SK-N-DZ (cell line): ENCODE measurements at regions not wholly inside any gene's neighbourhood (a gene's known extent, or its start where the extent isn't known, plus 50 kb on each side); places are given as distances from the start of the nearest gene placed in this dataset.
A peak's percentile ranks its signal among the peaks of the same experiment; 100 is the strongest.
"Not testable (repeated sequence)": the region's sequence is repeated elsewhere in the genome, so short reads cannot be mapped to it uniquely, and the experiment has no call there.

Experiments used
- DNase-seq: peaks from one replicate; pipeline ENCODE4 v3.0.0-alpha.2; 2015; ENCODE audit warnings: low spot score

DNA sequence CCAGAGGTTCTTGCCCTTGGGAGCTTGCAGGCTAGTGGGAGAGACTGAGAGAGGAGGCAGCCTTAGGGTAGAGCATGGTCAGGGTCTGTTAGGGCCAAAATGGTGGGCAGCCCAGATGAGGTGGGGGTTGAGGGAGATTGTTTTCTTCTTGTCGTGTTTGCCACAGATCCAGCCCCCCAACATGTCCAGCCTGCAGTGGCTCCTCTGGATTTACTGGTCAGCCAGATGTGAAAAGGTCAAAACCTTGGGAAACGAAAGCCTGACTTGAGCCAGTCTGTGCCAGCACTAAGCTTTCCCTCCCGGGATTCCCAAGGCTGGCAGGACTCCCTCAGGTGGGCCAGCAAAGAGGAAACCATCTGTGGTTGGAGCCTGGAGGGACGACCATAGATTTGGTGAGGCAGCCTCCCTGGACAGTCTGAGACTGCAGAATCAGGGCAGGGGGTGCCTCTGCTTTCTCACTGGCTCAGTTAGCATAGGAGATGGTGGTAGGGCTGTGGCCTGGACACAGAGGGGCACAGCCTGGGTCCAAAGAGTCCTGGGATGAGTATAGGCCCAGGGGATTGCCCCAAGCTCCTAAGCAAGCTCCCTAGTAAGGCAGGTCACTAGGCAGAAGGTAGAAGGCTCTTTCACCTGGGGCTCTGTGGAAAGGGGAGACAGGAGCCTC, 51.2 kb upstream of the PRR23C start:
- DNase-seq, result no peak

DNA sequence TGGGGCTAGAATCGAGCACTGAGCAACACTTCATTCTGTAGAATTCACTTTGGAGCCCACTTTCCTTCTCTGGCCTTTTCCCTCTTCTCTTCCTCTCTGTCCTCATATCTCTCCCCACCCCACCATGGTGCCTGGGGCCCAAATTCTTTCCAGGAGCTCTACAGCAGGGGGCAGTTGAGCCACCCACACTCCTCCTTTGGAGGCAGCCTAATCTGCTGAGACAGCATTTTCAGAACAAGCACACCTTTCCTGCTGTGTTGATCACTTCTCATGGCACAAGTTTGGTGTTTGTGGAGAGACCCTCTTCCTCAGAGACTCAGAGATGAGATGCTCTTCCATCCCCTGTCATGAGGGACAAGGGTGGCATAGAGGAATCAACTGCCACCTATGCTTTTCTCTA, 52.0 kb upstream of the PRR23C start:
- DNase-seq, result no peak

DNA sequence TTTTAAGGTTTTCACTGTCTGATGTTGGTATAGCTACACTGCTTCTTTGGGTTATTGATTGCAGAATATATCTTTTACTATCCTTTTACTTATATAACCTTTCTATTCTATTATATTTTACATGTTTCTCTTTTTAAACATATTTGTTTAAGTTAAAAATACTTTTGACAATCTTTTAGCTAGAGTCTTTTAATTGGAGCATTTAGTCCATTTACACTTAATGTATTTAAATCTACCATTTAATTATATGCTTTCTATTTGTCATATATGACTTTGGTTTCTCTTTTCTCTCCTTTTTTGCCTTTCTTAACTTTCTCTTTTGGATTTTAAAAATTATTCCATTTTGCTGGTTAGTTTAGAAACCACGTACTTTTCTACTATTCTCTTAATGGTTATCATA, 53.7 kb upstream of the PRR23C start:
- DNase-seq, result no peak

DNA sequence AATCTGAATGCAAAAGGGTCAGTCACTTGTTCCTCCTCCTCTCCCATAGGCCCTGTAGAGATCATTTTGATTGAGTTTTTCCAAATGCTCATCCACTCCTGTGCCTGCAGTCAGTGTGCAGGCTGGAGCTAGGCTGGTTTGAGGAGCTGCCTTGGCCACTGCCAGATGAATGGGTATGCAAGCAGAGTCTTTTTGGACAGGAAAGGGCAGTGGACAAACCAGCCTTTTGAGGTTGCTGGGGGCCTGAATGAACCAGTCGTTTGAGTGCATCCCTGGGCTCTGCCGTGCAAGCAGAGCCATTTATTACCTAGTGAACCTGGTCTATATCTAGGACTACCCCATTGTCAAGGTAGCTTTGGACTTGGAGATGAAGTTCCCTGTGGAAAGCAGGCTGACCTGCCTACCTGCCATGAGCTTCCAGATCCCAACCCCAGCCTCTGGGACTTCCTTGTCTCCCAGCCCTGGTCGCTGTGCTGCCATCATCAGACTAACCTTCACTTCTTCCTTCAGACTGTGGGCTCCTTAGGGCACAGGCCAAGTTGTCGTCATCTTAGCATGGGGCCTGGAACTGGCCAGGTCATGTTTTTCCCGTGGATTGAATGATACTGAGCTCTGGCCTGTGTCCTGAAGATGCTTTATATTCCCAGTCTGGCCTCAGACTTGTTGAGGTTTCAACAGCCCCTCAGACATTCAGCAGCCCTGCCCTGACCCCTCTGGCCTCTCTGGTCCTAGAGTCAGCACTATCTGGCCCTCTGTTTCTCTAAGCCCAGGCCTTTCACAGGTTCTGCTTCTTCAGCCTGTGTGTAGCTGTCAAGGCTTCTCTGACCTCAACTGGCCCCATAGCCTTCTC, 55.5 kb upstream of the PRR23C start:
- DNase-seq, result no peak

DNA sequence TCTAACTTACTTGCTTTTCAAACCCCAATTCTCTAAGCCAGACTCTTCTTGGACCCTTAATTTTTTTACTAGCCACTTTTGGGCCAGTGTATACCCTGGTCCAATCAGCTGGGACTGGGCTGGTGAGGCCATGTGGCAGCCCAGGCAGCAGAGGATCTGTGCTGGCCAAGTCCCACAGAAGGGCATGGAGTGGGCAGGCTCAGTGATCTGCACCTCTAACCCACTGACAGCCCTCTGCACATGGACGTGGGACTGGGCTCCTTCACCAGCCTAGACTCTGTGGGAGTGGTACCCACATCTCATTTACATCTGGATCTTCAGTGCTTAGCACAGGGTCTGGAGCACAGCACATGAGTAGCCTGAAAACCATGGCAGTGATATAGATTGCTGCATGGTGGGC, 56.1 kb upstream of the PRR23C start:
- DNase-seq, result no peak

DNA sequence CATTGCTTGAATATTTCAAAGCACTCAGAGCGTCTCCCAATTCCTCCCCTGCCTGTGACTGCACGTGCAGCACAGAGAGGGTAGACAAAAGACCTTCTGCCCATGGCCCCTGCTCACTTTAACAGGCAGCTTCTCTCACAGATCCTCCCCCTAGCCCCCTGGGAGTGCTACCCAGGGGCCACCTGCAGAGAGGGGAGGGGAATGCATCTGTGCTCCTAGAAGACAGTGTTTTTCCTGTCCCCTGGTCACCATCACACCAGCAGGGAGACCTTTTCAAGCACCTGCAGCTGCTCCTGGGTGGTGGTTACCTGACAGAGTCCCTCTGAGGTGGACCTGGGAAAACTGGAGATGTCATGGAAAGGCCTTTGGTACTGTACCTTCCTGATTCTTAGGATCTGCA, 56.7 kb upstream of the PRR23C start:
- no peak for DNase-seq

DNA sequence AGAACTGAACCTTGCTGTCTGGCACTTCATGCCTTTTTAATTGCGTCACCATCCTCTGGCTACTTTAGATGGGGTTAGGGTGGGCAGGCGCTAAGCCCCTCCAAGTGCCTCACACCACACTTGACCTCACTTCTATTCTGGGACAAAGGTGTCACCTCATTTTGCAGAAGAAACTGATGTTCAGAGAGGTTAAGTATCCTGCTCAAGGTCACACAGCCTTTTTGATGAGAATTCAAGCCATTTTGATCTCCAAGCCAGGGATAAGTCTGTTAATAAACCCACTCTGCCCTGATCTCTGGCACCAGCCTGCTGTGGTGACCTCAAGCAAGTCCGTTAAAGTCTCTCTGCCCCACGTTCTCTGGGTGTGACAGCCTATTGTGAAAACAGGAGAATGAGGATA, 58.8 kb upstream of the PRR23C start:
- DNase-seq, result no peak

DNA sequence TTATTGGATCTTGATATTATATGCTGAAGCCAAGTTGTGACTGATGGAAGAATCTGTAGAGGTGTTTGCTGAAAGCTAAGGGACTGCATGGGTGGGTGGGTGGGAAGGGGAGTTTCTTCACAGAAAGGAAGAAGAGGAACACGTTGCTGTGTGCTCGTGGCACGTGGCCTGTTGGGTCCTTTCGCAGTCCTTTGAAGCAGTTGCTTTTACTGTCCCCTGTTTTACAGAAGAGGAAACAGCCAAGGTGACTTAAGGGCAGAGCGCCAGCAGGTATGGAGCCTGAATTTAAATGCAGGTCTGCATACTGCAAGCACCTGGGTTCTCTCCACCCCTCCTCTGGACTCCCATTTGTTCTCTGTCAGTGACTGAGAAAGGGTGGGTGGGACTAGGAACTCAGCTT, 59.4 kb upstream of the PRR23C start:
- DNase-seq, result no peak

DNA sequence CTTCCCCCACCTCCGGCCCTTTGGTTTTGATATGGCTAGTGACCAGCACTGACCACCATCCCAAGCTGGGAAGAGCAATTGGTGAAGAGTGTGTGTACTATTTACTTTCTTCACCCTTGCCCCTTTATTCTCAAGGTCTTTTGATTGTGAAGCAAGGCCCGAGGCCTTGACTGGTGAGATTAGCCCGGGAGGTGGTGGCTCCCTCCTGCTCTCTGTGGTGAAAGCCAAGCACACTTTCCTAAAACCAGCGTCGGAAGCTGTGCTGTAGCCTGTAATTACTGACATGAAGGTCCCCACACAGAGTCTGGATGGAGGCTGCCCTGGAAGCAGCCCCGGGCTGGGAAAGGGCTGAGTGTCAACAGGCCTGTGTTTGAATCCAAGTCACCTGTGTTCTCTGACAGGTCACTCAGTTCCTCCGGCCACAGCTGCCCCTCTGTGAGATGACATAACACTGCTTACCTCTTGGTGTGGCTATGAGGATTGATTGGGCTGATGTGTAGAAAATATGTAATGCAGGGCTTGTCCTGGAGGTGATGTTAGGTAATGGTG, 60.5 kb upstream of the PRR23C start:
- no peak for DNase-seq

DNA sequence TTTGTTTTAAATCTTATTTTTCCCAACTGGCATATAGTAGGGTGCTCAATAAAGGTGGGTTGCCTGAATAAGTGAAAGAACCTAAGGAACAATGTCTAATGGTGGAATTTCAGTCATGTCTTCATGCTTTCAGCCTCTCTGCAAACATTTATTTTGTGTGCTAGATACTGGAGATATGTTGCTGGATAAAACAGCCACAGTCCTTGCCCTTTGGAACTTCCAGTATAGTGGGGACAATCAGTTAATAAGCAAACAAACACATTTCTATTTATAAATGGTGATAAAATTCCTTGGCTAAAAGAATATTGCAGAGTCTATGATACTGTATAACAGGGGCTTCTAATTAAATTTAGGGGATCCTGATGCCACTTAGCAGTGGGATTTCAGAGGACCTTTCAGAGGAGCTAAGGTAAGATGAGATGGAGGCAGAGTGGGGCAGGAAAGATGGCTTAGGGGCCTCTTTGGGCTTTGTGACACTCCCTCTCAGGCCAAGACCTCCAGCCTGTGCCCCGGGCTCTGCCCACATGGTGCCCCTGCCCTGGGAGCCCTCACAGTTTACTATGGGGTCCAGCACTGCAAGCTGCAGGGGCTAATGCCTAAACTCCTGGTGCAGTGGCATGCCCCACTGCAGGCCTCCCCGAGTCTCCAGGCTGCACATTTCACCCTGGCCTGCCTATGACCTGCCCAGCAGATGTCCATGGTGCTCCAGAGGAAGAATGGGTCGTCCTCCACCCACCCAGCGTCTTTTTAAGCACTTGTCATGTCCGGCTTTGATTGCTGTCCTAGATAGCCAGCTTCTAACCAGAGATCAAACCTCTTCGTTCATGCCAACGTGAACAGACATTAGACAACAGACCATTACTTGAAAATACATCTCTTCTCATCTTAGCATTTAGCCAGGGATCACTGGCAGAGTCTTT, 61.6 kb upstream of the PRR23C start:
- no peak for DNase-seq

DNA sequence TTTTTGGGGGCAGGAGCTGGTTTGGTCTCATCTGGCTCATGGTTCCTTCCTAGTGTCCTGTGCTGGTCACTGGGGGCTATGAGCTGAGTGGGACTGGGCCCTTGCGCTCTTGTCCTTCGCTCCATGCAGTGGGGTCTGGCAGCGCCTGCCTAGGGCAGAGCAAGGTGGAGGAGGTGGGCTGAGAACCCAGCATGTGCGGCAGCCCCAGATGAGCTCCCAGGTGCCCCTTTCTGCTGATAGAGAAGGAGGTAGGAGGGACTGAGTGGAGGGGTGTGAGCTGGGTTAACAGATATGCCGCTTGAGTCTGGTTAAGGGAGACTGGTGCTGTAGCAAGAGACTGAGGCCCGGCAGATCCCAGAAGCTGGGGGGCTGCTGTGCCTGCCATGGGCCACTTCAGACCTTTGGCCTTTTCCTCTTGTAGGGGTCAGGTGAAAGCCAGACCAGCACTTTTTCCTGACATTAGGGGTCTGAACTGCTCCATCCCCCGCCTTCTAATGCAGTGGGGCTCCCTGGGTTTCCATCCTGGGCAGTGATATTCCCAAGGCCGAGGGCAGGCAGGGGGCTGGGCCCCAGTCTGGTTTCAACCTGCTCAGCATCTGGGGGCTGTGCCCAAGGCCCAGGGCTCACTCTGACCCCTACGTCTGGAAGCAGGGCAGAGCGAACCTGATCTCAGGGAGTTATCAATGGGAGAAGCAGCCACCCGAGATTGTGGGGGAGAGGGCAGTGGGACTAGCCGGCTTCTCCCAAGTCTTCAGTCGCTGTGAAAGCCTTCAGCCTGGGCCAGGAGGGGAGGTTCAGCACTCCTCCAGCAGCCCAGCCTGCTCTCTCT, 62.9 kb upstream of the PRR23C start:
- no peak for DNase-seq

DNA sequence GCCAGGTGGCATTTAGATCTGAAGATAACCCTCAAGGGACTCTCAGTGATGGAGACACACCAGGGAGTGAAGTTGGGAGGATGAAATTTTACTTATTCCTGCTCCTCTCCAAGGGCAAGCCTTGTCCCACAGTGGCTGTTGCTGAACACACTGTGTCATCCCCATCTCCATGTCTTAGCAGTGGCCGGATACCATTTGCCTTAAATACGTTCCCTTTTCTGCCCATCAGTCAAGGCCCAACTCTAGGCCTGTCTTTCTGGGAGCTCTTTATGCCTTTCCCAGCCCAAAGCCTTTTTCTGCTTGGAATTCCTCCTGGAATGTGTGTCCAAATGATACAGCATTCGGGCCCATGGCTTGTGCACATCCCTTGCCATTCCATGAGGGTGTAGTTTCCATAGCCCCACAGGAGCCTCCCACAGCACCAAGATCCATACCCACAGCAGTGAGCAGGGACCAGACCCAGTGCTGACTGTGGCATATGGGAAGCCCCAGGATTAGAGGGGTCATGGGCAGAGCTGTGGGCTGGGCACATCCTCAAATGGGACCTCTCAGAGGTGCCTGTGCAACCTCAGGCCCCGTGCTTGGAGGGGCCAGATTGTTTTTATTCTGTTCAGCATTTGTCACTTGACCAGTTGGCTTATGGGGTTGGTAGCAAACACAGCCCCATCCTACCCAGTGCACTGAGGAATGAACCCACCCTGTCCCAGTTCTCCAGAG, 63.7 kb upstream of the PRR23C start:
- DNase-seq, result no peak

DNA sequence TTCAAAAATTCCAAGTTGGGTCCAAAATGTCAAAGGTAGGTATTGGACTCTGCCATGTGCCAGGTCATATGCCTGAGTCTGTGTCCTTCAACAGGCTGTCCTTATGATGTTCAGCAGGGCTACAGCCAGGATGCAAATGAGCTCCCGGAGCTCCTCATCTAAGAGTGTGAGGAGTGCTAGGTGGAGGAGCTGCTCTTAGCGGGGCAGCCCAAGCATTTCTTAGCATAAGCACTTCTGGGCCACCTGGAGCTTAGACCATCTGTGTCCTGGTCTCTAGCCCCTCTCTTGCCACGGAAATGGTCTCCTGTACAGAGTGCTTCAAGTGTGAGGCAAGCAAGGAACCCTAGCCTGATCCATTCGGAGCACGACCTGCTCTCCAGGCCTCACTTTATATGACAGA, 64.6 kb upstream of the PRR23C start:
- DNase-seq, result no peak

DNA sequence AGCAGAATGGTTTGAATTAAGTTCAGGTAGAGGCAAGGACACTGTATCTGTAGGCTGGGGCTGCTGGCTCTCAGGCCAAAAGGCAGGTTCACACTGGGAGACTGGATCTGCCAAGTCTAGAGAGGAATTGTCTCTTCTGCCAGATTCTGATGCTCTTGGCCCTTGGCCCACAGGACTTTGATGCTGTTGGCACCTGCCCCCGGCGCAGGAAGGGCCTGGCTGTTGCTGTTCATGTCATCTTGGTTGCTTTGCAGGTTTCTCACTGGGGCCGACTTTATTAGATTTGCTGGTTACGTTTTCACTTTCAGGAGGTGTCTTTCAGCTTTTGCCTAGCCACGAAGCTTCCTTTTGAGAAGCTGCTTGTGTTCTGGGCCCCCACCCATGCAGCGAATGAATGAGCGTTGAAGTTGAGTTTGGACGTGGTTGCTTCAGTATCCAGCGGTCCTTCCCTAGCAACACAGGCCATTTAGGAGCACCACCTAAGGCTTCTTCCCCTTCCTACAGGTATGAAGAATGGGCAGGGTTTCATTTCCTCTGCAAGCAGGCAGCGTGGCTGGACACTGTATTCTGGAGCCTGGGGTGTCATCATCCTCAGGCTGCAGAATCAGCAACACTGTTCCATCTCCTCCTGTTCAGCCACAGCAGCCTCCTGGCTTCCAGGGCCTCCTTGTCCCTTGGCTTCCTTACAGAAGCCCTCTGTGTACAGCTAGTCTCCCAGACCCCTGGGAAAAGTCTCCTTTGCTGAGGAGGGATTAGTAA, 65.6 kb upstream of the PRR23C start:
- DNase-seq, result no peak

DNA sequence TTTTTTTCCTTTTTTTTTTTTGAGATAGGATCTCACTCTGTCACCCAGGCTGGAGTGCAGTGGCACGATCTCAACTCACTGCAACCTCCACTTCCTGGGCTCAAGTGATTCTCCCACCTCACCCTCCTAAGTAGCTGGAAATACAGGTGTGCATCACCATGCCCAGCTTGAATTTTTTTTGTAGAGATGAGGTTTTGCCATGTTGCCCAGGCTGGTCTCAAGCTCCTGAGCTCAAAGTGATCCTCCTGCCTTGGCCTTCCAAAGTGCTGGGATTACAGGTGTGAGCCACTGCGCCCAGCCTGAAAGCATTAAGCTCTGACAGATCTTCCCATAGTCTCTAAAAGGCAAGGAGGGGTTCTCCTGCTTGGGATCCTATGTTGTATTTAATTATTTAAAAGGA, 66.2 kb upstream of the PRR23C start:
- not testable (repeated sequence) for DNase-seq

DNA sequence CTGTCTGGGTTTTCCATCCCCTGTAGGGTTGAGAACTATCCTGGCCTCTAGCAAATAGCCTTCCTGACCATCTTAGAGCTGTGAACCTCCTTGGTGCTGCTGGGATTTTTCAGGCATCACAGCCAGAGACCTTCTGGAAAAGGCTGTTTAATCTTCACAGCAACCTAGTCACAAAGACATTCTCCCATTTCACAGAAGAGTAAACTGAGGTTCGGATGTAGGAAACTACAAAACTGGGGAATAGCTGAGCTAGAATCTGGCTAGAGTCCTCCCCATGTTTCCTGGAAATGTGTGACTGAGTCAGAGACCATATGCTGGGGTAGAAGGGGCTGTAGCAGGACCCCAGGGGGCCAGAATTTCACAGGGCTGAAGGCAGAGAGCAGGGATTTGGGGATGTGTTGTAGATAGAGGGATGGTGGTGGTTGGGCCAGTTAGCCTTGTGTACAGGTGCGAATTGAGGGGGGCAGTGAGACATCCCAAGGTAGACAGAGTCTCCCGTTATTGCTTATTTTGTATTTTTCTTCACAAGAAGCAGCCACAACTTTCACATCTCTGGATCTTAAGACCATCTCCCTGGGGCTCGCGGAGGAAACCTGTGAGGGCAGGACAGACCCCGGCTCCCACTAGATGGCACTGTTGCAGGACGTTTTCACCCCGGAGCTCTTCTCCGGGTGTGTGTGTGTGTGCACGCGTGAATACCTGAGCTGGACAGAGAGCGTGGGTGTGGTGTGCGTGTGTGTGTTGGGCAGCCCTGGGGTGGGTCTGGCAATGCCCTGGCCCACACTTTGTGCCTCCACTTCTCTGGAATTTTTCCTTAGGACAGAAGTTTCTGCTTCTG, 66.9 kb upstream of the PRR23C start:
- peak; percentile 34 for DNase-seq

DNA sequence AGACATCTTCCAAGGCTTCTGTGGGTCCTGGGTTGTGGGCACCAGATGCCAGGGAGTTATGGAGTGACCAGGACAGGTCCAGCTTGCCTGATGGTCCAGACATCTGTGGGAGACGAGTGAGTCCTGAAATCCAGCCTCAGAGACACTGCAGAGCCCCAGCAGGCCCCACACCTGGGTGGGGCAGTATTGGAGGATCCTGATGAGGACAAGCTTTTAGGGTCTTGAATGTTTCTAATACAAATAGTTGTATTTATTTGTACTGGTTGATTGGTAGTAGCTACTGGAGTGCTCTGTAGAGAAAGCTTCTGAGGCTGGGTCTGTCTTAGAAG, 67.5 kb upstream of the PRR23C start:
- no peak for DNase-seq

DNA sequence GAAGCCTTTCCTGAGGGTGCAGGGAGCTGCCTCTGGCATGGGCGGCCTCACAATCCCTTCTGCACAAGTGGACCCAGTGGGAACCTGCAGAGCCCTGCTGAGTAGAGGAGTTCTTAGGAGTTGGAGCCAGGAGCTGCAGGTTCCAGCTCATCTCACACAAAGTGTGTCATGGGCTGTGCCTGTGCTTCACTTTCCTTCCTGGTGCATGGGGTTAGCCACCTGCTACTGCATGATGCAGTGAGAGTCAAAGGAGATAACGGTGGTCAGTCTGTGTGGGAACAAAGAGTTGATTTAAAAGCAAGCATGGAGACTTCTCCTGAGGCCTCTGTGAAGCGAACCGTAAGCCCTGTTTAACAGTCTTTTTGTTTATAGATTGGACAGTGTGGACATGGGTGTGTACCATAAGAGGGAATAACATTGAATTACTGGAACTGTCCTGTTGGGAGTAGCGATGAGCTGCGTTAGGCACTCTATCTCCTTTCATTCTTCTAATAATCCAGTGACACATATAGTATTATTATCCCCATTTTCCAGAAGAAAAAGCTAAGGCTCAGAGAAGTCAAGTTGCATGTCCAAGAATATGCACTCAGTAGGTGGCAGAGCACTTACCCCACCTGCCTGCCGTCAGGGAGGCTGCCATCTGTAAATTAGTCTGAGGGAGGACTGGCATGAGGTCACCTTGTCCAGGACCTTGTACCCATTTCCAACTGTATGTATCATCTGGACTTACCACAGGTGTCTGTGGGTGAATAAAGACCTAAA, 68.7 kb upstream of the PRR23C start:
- no peak for DNase-seq
